Chondrocyte (in vitro differentiated cells): ENCODE measurements at regions not wholly inside any gene's neighbourhood (a gene's known extent, or its start where the extent isn't known, plus 50 kb on each side); places are given as distances from the start of the nearest gene placed in this dataset.

ENCODE experiments used
- DNase-seq: peaks from one replicate; pipeline ENCODE4 v3.0.0; 2021; ENCODE audit warnings: mixed read lengths, low spot score
- H3K27ac Mint-ChIP-seq: one replicate; pipeline ENCODE4 v1.8.0; 2021; ENCODE audit warnings: mild to moderate bottlenecking, moderate library complexity, mixed read lengths; ENCODE audit not compliant: unreplicated experiment
- H3K27me3 Mint-ChIP-seq: 2 replicates; pipeline ENCODE4 v1.8.0; 2021; ENCODE audit warnings: low read depth, mixed read lengths
- H3K36me3 Mint-ChIP-seq: 2 replicates; pipeline ENCODE4 v1.8.0; 2021; ENCODE audit warnings: low read depth, mixed read lengths
- H3K4me1 Mint-ChIP-seq: 2 replicates; pipeline ENCODE4 v1.8.0; 2021; ENCODE audit warnings: low read depth, mild to moderate bottlenecking, mixed read lengths
- H3K4me3 Mint-ChIP-seq: one replicate; pipeline ENCODE4 v1.8.0; 2021; ENCODE audit warnings: mild to moderate bottlenecking, moderate library complexity, mixed read lengths; ENCODE audit not compliant: unreplicated experiment
- H3K9me3 Mint-ChIP-seq: 2 replicates; pipeline ENCODE4 v1.8.0; 2021; ENCODE audit warnings: low read depth, mixed read lengths
- CTCF ChIP-seq: fragments of 200-600 bp; sonication (generic); IDR thresholded peaks from 2 replicates; pipeline ENCODE4 v1.5.0; 2021; ENCODE audit warnings: antibody characterized with exemption, mild to moderate bottlenecking, moderate library complexity

GRCh38 chr2:183339311-183339710 lies 215.1 kb downstream of the NUP35 start:
- Mint-ChIP-seq H3K27ac (no peak overlapping the region), H3K27me3 (peaks cover 27% of the 10 kb centered on the region), H3K4me1 (no peaks in the 10 kb centered on the region), H3K9me3 (peaks cover 15% of the 10 kb centered on the region), H3K4me3 (no peak overlapping the region), H3K36me3 (peaks cover 1% of the 10 kb centered on the region)
- no peak for TF ChIP-seq CTCF
- DNase-seq, result no peak

GRCh38 chr2:183341057-183341456 lies 216.8 kb downstream of the NUP35 start:
- DNase-seq, result no peak
- no peak for TF ChIP-seq CTCF
- Mint-ChIP-seq H3K9me3 (peaks cover 9% of the 10 kb centered on the region), H3K4me1 (no peaks in the 10 kb centered on the region), H3K27ac (no peak overlapping the region), H3K36me3 (no peaks in the 10 kb centered on the region), H3K4me3 (no peak overlapping the region), H3K27me3 (peaks cover 27% of the 10 kb centered on the region)

GRCh38 chr2:183347969-183348368 lies 223.7 kb downstream of the NUP35 start:
- Mint-ChIP-seq H3K4me3 (no peak overlapping the region), H3K36me3 (no peaks in the 10 kb centered on the region), H3K4me1 (no peaks in the 10 kb centered on the region), H3K9me3 (no peaks in the 10 kb centered on the region), H3K27me3 (peaks cover 35% of the 10 kb centered on the region), H3K27ac (no peak overlapping the region)
- no peak for TF ChIP-seq CTCF
- no peak for DNase-seq

GRCh38 chr2:183348492-183348891 lies 224.2 kb downstream of the NUP35 start:
- no peaks in the 10 kb centered on the region for H3K4me1 Mint-ChIP-seq
- H3K27me3 Mint-ChIP-seq, result peaks cover 35% of the 10 kb centered on the region
- no peaks in the 10 kb centered on the region for H3K36me3 Mint-ChIP-seq
- no peak overlapping the region for H3K27ac Mint-ChIP-seq
- no peak for TF ChIP-seq CTCF
- DNase-seq, result no peak
- no peak overlapping the region for H3K4me3 Mint-ChIP-seq
- H3K9me3 Mint-ChIP-seq, result no peaks in the 10 kb centered on the region

- Mint-ChIP-seq H3K36me3 (no peaks in the 10 kb centered on the region), H3K4me1 (no peaks in the 10 kb centered on the region), H3K9me3 (no peaks in the 10 kb centered on the region), H3K27me3 (peaks cover 35% of the 10 kb centered on the region), H3K27ac (no peak overlapping the region), H3K4me3 (no peak overlapping the region)
- no peak for DNase-seq
- TF ChIP-seq CTCF, result no peak
These were observed 224.8 kb downstream of the NUP35 start for GRCh38 chr2:183349091-183349490.
